Stimulated activated naive CD4-positive, alpha-beta T cell (primary cell): ENCODE measurements at regions not wholly inside any gene's neighbourhood (a gene's known extent, or its start where the extent isn't known, plus 50 kb on each side); places are given as distances from the start of the nearest gene placed in this dataset.
"Not testable (repeated sequence)": the region's sequence is repeated elsewhere in the genome, so short reads cannot be mapped to it uniquely, and the experiment has no call there.

ENCODE experiments used
- DNase-seq, 6 experiments: peaks; one replicate each; lab custom pipeline; 2025; lab: John Stamatoyannopoulos, UW

DNA sequence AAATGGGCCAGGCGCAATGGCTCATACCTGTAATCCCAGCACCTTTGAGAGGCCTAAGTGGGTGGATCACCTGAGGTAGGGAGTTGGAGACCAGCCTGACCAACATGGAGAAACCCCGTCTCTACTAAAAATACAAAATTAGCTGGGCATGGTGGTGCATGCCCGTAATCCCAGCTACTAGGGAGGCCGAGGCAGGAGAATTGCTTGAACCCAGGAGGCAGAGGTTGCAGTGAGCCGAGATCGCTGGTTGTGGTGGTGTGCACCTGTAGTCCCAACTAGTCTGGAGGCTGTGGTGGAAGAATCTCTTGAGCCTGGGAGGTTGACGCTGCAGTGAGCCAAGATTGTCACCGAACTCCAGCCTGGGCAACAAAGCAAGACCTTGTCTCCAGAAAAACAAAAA, 50.5 kb upstream of the ZNF217 start:
- DNase-seq, result not testable (repeated sequence)
